Panc1 (cell line): ENCODE measurements at regions not wholly inside any gene's neighbourhood (a gene's known extent, or its start where the extent isn't known, plus 50 kb on each side); places are given as distances from the start of the nearest gene placed in this dataset.

Source experiments
- CTCF ChIP-seq: fragments of 450-650 bp; IDR thresholded peaks from 2 replicates; pipeline ENCODE4 v1.5.1; 2017; ENCODE audit warnings: mild to moderate bottlenecking
- POLR2AphosphoS5 ChIP-seq: IDR thresholded peaks from 2 replicates; pipeline ENCODE4 v1.6.1; 2012; ENCODE audit warnings: mild to moderate bottlenecking, low read depth, low read length, moderate library complexity

GRCh38 chr4:78661921-78662521, 110.5 kb downstream of the ANXA3 start:
- TF ChIP-seq CTCF (no peak), POLR2AphosphoS5 (no peak)
